ENCODE measurements at regions not wholly inside any gene's neighbourhood (a gene's known extent, or its start where the extent isn't known, plus 50 kb on each side); places are given as distances from the start of the nearest gene placed in this dataset.

- H3K4me3 ChIP-seq = no peak overlapping the region
- no peak for ATAC-seq
- DNase-seq = no peak
- H3K27ac ChIP-seq = no peak overlapping the region
- TF ChIP-seq POLR2A (IDR thresholded peaks at IDR 0.05) (no peak), CTCF (IDR thresholded peaks at IDR 0.05) (no peak)
- no peaks in the 10 kb centered on the region for H3K9me3 ChIP-seq
- intact Hi-C loops (cut with DNase I) = loop anchor here in 1 of 10 donors (5.0 to 10.0 kb wide), 2 partner anchors 83 to 710 kb away; partner anchors contain the start of gene ZNF280D
- peaks cover 0 to 44% (median 17%) of the 10 kb centered on the region in 12 donors for H3K4me1 ChIP-seq
- WGBS, 4 donors = 44 to 56% (median 49%) methylated on average over 1 of the region's 1 CpG
- no peaks in the 10 kb centered on the region for H3K36me3 ChIP-seq
- no peaks in the 10 kb centered on the region for H3K27me3 ChIP-seq
Measured at GRCh38 chr15:56817321-56818080, 84.2 kb upstream of the ZNF280D start.

- WGBS, 4 donors = 82 to 85% (median 83%) methylated on average over 4 of the region's 4 CpGs
- Histone ChIP-seq H3K4me1 (peaks cover 0 to 46% (median 18%) of the 10 kb centered on the region in 12 donors), H3K36me3 (no peaks in the 10 kb centered on the region), H3K27me3 (no peaks in the 10 kb centered on the region), H3K27ac (no peak overlapping the region), H3K9me3 (no peaks in the 10 kb centered on the region), H3K4me3 (no peak overlapping the region)
- ATAC-seq (peak in 1 of 4 donors; percentile 18), DNase-seq (no peak)
- TF ChIP-seq POLR2A (IDR thresholded peaks at IDR 0.05) (no peak), CTCF (IDR thresholded peaks at IDR 0.05) (no peak)
- intact Hi-C loops (cut with DNase I) = loop anchor here in 1 of 10 donors (5.0 to 10.0 kb wide), 2 partner anchors 82 to 711 kb away; partner anchors contain the start of gene ZNF280D
Measured at GRCh38 chr15:56816781-56817180, 83.5 kb upstream of the ZNF280D start.

GRCh38 chr15:56815247-56815646, 81.9 kb upstream of the ZNF280D start:
- H3K4me3 ChIP-seq = no peak overlapping the region
- TF ChIP-seq CTCF (IDR thresholded peaks at IDR 0.05) (no peak), POLR2A (IDR thresholded peaks at IDR 0.05) (no peak)
- peak in 3 of 4 donors; percentile 44 to 82 (median 54) for ATAC-seq
- peak in 4 of 5 donors; percentile 40 to 56 (median 51) for DNase-seq
- H3K9me3 ChIP-seq = no peaks in the 10 kb centered on the region
- 65 to 79% (median 74%) methylated on average over 12 of the region's 12 CpGs for WGBS, 4 donors
- intact Hi-C loops (cut with DNase I) = loop anchor here in 1 of 10 donors (5.0 to 10.0 kb wide), 2 partner anchors 80 to 712 kb away; partner anchors contain the start of gene ZNF280D
- H3K36me3 ChIP-seq = no peaks in the 10 kb centered on the region
- H3K27ac ChIP-seq = peak overlapping the region in 7 of 12 donors; percentile 1 to 70 (median 24)
- H3K27me3 ChIP-seq = no peaks in the 10 kb centered on the region
- H3K4me1 ChIP-seq = peaks cover 0 to 45% (median 20%) of the 10 kb centered on the region in 12 donors

GRCh38 chr15:56814429-56814828, 81.1 kb upstream of the ZNF280D start:
- Histone ChIP-seq H3K27me3 (no peaks in the 10 kb centered on the region), H3K4me1 (peaks cover 0 to 45% (median 20%) of the 10 kb centered on the region in 12 donors), H3K4me3 (no peak overlapping the region), H3K36me3 (no peaks in the 10 kb centered on the region), H3K27ac (peak overlapping the region in 5 of 12 donors; percentile 1 to 70 (median 30)), H3K9me3 (no peaks in the 10 kb centered on the region)
- intact Hi-C loops (cut with DNase I) = loop anchor here in 2 of 10 donors (5.0 to 10.0 kb wide), 2 partner anchors 80 to 82 kb away; partner anchors contain the start of gene ZNF280D (in 2 of the 2)
- 95 to 97% (median 97%) methylated on average over 3 of the region's 3 CpGs for WGBS, 4 donors
- ATAC-seq (no peak), DNase-seq (no peak)
- no peak for TF ChIP-seq POLR2A (IDR thresholded peaks at IDR 0.05)
- TF ChIP-seq CTCF (IDR thresholded peaks at IDR 0.05) = no peak
